ENCODE measurements at regions not wholly inside any gene's neighbourhood (a gene's known extent, or its start where the extent isn't known, plus 50 kb on each side); places are given as distances from the start of the nearest gene placed in this dataset.

- no peak for TF ChIP-seq POLR2A (IDR thresholded peaks at IDR 0.05)
- TF ChIP-seq CTCF (IDR thresholded peaks at IDR 0.05 in 4 of 5, conservative IDR thresholded peaks at IDR 0.05 in 1 of 5): no peak
Measured at GRCh38 chr11:82556210-82556609, 177.5 kb downstream of the FAM181B start.

All from gastrocnemius medialis (tissue), 4 donors.